ENCODE measurements at regions not wholly inside any gene's neighbourhood (a gene's known extent, or its start where the extent isn't known, plus 50 kb on each side); places are given as distances from the start of the nearest gene placed in this dataset.

- no peak for TF ChIP-seq CTCF (IDR thresholded peaks at IDR 0.05; ENCODE audit: low read depth, low read length, poor library complexity, severe bottlenecking)
- no peak for TF ChIP-seq EZH2phosphoT487 (IDR thresholded peaks at IDR 0.05; ENCODE audit: borderline replicate concordance, low read length)
Measured at GRCh38 chrX:6962006-6962355, 185.5 kb upstream of the STS start.
